ENCODE measurements at regions not wholly inside any gene's neighbourhood (a gene's known extent, or its start where the extent isn't known, plus 50 kb on each side); places are given as distances from the start of the nearest gene placed in this dataset.
"Not testable (repeated sequence)": the region's sequence is repeated elsewhere in the genome, so short reads cannot be mapped to it uniquely, and the experiment has no call there.

DNA sequence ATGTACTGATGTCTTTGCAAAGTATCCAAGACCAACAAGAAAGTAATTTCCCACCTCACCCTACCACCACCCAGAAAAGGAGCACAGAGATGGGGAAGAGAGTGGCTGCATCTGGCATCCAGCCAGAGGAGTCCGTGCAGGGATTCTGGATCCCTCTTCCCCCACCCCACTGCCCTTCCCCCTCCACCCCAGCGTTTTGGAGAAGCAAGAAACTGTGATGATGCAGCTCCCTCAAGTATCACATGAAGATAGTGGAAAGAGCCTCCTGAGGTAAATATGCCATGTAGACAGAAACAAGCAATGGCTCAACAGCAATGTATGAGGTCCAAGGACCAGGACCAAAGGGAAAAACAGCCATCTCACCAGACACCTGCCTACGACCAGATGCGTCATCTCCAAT, 153.8 kb downstream of the DEPDC1B start:
- no peak for DNase-seq (ENCODE audit: low read depth in 2 of 2)

DNA sequence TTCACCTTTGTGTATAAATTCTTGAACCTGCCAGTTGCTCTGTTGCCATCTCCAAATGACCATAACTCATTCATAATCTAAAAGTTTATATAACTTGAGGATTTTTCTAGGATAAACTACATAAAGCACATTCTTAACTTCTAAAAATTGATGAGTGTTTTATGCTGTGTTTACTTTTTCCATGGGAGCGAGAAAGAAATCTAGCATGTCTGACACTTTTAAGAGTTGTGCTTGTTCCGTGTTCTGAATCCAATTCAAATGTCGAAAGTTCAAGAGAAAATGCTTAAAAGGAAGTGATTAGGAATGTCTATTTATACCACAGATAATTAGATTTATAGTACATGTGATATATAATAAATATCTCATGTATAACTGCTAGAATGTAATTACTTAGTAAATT, 154.4 kb downstream of the DEPDC1B start:
- DNase-seq (ENCODE audit: low read depth in 2 of 2) = no peak

DNA sequence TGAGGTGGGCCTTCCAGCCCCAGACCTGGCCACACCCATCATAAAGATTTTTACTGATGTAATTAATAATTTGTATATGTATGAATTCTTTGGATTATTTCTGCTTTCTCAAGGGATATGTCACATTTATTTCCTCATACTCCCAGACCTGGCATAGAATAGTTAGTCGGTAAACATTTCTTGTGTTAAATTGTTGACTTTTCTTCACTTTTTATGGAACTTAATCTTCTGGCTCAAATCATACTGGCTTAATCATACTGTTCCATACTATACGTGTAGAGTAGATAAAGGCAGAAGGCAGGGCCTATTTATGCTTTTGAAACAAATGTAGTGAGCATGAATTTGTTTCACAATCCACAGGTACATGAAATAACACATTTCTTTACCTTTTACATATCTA, 155.8 kb downstream of the DEPDC1B start:
- no peak for DNase-seq (ENCODE audit: low read depth in 2 of 2)

DNA sequence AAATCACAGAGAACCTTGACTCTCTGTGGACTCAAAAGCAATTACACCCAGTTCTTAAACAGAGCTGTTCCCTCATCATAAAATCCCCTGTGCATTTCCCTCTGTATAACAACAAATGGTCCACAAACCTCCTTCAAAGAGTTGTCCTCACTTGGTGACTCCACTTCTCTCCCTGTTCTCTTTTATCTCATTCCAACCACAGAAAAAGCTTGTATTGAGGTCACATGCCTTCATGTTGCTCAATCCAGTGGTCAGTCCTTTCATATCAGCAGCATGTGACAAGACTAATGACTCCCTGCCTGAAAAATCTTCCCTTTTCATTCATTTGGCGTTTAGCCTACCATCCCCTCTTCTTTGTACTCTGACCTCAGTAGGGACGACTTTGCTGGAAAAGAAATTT, 158.0 kb downstream of the DEPDC1B start:
- no peak for DNase-seq (ENCODE audit: low read depth in 2 of 2)

DNA sequence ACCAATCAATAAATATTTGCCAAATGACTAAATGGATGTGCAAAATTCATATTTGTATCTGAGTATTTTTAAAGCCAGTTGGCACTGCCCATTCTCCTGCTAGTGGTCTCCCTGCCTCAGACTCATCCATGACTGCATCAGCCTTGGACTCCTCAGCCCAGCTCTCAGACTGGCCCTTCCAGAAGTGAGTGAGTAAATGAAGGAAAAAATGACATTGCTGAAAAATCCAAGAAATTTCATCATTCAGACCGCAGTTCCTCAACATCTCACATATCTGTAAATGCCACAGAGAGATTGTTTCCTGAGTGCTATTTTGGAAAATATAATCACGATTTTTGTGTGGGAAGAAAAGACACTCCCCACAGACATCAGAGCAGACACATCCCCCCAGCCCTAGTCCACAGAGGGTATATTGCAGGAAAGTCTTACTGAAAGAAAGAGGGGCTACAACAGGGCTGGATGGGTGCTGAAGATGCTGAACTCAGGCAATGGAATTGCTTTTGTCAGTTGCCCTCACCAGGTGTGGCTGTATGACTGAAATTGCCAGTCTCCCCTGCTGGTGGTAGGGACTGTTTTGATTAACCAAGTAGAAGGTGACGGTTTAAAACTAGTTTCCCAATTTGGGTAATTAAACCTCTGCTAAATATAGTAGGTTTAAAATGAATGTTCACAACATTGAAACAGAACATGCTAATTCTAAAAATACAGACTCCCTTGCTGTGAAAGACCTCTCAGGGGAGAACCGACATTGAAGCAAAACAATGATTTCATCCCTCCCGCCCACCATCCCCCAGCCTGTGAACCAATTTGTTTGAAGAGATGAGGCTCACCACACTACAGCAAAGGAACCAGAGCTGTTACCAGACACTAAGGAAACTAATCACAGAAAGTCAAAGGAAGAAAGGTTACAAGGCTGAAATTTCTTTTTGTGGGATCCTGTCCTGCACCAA, 158.8 kb downstream of the DEPDC1B start:
- DNase-seq (ENCODE audit: low read depth in 2 of 2) = peak; percentile 45 to 54

DNA sequence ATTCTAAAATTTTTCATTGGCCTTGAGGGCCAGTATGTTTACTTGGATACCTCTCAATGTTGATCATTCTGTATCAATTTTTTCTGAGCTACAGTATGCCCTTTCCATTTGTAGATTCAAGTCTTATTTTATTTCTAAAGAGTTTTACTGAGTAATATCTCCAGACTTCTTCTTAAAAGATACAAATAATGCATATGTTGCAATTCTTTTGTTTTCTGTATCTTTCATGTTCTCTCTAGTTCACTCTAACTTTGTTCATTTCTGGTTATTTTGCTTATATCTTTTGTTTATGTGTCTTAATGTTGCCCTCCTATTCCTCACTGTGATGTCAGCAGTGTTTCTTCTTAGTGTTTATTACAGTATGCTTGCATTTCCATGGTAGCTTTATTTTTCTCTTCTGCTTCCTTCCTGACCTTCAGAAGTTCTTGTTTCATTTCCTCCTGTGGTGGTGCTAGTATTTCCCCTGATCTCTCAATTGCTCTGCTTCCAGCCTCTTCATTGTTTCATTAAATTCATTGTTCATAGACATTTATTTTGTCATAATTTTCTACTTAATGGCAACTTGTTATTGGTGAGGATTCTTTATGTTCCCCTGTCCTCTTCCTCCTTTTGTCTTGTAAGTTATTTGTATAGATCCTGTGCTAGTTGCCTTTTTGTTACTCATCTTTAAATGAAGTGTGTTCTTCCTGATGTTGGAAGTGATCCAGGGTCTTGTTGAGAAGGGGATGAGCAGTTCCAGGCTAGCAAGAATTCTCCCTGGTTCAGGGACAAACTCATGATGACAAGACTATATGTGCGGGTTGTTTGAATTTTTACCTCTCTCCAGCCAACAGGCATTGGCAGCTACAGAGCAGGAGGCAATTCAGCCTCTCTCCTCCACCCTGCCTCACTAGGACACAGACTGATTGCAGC, 160.8 kb downstream of the DEPDC1B start:
- no peak for DNase-seq (ENCODE audit: low read depth in 2 of 2)

DNA sequence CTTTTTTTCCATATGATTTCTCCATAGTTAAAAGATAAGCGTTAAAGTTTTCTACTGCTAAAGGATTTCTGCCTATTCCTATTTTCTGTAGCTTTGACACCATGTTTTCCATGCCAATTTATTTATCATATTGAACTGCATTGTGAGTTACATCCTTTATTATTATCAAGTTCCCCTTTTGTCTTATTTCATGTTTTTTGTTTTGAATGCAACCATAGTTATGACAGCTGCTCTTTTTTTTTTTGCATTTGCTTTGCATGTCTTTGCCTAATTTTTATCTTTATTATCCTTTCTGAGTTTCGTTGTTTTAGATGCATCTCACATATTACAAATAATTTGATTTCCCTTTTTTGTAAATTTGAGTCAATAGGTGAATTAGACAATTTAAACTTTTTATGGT, 161.5 kb downstream of the DEPDC1B start:
- no peak for DNase-seq (ENCODE audit: low read depth in 2 of 2)

DNA sequence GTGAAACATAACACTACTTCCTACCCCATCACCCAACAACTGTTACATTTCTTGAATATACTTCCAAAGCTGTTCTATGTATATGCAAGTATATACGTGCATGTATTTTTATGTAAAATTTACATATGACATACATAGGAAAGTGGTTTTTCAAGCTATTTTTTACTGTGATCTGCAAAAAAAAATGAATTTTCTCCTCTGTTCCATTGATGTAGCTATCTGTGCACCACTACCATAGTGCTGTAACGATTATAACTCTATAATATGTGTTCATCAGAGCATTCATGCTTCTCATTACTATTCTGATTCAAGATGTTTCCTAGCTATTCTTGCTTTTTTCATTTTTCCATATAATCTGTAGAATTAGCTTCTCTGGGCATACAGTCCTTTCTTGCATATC, 164.0 kb downstream of the DEPDC1B start:
- DNase-seq (ENCODE audit: low read depth in 2 of 2) = no peak

DNA sequence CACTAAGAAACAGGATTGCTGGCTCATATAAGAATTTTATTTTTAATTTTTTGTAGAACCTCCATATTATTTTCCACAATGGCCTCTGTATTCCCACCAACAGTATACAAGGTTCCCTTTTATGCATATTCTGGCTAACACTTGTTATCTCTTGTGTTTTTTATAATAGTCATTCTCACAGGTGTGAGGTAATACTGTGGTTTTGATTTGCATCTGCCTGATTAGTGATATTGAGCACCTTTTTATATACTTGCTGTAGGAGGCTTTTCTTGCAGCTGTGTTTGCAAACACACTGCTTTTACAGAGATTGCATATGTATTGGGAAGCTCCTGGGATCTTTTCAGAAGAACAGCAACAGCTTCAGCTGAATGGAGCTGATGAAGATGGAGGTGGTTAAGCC, 164.8 kb downstream of the DEPDC1B start:
- no peak for DNase-seq (ENCODE audit: low read depth in 2 of 2)

DNA sequence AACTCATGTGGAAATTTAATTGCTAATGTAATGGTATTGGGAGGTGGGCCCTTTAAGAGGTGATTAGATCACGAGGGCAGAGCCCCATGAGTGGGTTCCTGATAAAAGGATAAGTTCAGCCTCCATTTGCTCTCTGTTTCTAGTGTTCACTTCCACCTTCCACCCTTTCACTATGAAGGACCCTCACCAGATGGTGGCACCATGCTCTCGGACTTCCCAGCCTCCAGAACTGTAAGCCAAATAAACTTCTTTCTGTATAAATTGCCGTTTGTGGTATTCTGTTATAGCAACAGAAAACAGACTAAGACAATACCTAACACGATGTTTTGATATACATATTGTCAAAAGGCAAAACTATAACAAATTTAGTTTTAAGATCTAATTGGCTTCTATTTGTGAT, 166.2 kb downstream of the DEPDC1B start:
- DNase-seq (ENCODE audit: low read depth in 2 of 2) = no peak

DNA sequence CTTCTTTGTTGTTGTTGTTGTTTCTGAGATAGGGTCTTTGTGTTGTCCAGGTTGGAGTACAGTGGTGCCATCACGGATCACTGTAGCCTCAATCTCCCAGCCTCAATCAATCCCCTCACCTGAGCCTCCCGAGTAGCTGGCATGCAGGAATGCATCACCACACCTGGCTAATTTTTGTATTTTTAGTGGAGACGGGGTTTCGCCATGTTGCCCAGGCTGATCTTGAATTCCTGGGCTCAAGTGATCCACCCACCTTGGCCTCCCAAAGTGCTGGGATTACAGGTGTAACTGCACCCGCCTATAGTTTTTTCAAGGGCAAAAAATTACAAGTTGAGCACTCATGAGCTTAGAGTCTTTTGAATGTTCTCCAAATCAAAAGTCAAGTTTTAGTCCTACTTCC, 167.2 kb downstream of the DEPDC1B start:
- not testable (repeated sequence) for DNase-seq (ENCODE audit: low read depth in 2 of 2)

DNA sequence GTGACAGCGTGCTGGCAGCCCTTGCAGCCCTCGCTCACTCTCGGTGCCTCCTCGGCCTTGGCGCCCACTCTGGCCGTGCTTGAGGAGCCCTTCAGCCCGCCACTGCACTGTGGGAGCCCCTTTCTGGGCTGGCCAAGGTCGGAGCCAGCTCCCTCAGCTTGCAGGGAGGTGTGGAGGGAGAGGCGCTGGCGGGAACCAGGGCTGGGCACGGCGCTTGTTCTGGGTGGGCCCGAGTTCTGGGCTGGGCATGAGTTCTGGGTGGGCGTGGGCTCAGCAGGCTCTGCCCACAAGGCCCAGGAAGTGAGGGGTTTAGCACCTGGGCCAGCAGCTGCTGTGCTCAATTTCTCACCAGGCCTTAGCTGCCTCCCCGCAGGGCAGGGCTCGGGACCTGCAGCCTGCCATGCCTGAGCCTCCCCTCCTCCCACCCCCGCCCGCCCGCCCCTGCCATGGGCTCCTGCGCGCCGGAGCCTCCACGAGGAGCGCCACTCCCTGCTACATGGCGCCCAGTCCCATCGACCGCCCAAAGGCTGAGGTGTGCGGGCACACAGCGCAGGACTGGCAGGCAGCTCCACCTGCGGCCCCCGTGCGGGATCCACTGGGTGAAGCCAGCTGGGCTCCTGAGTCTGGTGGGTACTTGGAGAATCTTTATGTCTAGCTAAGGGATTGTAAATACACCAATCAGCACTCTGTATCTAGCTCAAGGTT, 169.7 kb downstream of the DEPDC1B start:
- not testable (repeated sequence) for DNase-seq (ENCODE audit: low read depth in 2 of 2)

DNA sequence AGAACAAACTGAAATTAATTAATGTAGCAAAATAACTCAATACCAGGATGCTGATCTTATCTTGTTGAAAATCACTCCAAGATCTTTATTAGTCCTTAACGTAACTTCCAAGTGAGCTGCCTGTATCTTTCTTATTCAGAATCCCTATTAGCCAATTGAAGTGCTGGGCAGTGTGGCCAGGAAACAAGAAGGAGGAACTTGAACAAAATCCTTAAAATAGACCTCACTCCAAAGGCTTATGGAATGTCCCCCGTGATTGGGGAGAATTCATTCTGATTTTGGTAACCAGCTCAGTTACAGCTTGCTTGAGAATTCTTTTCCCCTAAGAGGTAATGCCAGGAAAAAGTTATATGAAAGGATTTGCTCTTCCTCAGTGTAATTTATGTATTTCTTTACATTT, 171.0 kb downstream of the DEPDC1B start:
- no peak for DNase-seq (ENCODE audit: low read depth in 2 of 2)

DNA sequence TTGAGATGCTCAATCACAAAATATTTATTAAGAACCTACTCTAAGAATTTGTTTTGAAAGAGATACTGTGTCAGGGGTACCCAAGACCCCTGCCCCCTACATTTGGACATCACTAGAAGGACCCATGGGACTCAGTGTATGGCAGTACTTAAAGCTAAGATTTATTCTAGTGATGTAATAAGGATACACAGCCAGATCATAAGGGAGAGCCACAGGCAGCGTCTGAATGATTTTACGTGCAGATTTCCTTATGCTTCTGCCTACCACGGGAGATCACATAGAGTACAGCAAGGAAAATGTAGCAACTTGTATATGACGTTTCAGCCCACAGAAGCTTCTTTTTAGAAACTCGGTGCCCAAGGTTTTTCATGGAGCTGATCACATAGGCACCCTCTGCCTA, 172.9 kb downstream of the DEPDC1B start:
- no peak for DNase-seq (ENCODE audit: low read depth in 2 of 2)

DNA sequence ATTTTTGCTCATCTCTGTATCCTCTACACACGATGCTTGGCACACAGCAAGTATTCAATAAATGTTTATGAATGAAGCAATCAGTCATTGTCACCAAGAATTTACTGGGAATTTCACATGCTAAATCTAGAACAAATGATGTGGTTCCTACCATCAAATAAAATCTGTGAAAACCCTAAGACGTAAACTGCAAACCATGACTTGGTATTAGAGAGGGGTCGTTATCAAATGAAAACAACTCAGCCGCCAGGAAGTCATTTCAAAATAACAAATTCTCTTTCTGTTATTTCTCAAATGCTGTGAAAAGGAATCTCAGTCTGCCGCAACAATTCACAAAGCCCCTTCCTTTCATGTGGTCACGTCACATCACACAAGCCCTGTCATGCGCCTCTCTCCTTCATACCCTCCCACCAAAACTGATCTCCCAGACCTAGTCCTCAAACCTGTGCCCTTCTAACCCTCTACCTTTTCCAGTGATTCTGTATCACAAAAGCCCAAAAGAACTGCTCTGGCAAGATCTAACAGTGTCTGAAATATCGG, 173.6 kb downstream of the DEPDC1B start:
- no peak for DNase-seq (ENCODE audit: low read depth in 2 of 2)

DNA sequence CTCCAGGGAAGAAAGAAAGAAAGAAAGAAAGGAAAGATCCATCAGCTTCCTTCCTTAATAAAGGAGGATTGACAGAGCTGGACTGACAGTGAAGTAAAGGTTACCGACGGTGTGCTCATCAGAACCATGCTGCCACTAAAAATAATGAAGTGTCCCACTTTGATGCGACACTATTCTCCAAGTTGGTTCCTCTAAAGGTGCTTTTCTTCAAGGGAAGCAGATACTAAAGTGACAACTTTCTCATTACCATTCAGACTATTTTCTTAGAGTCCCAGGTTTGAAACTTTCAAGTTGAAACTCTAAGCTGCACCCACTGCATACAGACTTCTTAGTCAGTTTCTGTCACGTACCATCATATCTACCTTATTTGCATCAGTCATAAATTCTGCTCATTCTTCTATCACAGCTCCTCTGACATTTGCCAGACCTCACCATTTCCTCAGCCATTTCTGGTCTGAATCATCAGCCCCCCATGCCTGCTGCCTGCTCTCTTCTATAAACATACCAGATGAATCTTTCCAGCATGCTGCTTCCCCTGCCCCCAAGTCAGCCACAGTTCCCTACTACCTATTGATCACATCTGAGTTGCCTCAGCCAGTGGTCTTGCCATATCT, 177.6 kb downstream of the DEPDC1B start:
- DNase-seq (ENCODE audit: low read depth in 2 of 2) = peak in 1 of 2 experiments; percentile 26

DNA sequence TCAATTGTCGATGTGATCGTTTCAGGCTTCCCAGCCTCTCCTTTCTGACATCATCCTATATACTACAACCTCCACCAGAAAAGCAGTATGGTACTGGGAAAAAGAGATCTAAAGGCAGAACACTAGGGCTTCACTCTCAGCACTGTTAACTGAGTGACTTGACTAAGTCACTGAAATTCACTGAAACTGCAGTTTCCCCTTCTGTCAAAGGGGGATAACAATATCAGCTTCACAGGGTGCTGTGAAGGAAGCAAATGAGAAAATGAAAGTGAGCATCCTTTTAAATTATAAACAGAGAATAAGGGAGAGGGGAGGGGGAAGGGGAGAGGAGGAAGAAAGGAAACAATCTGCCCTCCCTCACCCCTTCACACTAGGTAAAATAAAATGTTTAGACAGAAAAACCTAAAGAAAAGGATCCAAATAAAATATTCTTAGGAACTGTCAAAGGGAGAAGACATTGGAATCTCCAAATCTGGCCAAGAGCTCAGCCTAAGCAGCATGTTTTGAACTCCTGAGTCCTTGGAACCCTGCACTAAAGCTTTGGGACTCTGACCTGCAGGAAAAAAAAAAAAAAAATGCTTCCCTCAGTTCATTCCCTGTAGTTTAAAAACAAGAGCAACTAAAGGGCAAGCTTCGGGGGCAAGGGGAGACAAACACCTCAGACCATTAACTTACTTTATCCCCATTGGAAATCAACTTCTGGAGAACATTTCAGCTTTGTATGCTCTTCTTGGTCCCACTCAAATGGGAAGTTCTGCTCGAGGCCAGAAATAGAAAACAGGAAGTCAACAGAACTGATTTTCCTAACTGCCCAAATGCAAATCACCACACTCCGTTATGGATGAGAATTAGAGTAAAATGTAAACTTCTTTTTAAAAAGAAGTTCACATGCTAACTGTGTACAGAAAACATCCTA, 178.3 kb downstream of the DEPDC1B start:
- DNase-seq (ENCODE audit: low read depth in 2 of 2) = no peak

DNA sequence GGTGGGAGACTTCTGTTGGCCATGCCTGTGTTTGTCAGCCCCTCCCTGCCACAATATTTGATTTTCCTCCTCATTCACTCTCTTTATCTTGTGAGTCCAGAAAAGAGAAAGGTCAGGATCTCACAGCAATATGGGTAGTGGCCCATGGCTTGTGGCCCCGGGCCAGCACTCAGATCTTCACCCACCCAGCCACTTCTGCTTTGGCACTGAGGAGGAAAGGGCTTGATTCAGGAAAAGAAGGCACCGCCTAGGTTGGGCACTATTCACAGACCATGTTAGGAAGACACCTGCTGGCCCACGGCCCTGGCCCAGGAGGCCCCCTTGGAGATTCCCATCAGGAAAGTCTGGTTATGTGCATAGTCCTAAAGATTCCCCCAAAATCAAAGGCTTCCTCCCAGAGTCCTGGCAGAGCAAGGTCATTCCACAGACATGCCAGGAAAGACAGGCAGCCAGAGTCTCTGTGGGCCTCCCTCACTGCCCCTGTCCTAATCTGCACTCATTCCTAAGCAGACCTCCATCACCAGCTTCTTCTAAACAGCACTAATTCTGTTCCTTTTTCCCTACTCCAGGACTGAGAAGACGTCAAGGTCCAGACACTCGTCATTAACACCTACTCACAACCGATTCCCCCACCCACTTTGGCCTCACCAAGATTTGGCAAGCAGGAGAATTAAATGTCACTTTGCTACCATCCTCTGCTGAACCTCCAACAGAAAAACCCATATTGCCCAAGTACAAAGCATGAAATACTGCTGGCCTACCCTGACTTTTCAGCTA, 179.3 kb downstream of the DEPDC1B start:
- DNase-seq (ENCODE audit: low read depth in 2 of 2) = no peak

DNA sequence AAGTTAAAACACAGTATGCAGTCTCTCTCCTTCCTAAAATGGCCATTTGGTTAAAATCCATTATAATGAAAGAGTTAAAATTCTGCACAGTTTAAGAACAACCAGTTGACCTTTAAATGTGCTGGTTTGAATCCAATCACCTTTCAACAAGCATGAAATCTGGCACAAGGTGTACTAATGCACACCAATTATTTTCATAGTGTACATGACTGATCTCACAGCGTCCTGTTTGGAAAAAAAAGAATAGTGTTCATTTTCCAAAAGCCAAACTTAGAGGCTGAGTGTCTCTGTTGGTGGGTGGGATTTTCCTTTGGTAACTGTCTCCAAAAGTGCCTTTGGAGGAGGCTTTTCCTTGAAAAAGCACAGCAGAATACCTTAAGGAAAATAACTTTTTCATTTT, 180.6 kb downstream of the DEPDC1B start:
- DNase-seq (ENCODE audit: low read depth in 2 of 2) = no peak

Measured in fibroblast of skin of left biceps (primary cell).